OCI-LY3 (cell line): ENCODE measurements at regions not wholly inside any gene's neighbourhood (a gene's known extent, or its start where the extent isn't known, plus 50 kb on each side); places are given as distances from the start of the nearest gene placed in this dataset.

Source experiments
- EZH2phosphoT487 ChIP-seq: fragments of 200-600 bp; shearing (Covaris generic); IDR thresholded peaks from 2 replicates; pipeline ENCODE4 v1.6.1; 2018; ENCODE audit warnings: antibody characterized with exemption, mixed run types, low read depth
- TF ChIP-seq, protein P1 (sequence below): fragments of 200-600, 300-600 bp; sonication (generic); IDR thresholded peaks from 2 replicates; pipeline ENCODE4 v1.5.1; 2014; ENCODE audit warnings: antibody characterized with exemption, low read length, low read depth

DNA sequence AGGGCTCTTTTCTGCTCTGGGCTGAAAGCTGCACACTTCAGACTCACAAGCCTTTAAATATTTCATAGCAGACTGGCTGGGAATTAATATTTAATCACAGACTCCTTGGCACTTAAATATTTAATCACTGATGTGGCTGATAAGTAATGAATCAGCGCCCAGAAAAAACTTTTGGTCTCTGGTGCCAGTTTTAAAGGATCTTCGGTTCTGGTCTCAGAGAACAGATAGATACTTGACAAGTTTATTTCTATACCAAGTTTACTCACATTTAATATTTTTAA lies 201.2 kb downstream of the MYCN start:
- TF ChIP-seq, protein P1, sequence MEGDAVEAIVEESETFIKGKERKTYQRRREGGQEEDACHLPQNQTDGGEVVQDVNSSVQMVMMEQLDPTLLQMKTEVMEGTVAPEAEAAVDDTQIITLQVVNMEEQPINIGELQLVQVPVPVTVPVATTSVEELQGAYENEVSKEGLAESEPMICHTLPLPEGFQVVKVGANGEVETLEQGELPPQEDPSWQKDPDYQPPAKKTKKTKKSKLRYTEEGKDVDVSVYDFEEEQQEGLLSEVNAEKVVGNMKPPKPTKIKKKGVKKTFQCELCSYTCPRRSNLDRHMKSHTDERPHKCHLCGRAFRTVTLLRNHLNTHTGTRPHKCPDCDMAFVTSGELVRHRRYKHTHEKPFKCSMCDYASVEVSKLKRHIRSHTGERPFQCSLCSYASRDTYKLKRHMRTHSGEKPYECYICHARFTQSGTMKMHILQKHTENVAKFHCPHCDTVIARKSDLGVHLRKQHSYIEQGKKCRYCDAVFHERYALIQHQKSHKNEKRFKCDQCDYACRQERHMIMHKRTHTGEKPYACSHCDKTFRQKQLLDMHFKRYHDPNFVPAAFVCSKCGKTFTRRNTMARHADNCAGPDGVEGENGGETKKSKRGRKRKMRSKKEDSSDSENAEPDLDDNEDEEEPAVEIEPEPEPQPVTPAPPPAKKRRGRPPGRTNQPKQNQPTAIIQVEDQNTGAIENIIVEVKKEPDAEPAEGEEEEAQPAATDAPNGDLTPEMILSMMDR, result no peak
- TF ChIP-seq EZH2phosphoT487, result no peak
